SK-N-SH treated with all-trans-retinoic acid at 6 μM for 48 hours (cell line): ENCODE measurements at regions not wholly inside any gene's neighbourhood (a gene's known extent, or its start where the extent isn't known, plus 50 kb on each side); places are given as distances from the start of the nearest gene placed in this dataset.

ENCODE experiments used
- ATAC-seq: fragments of 200-7000 bp; cut with Tn5 transposase; 3 replicates; pipeline ENCODE4 v1.9.1; 2020; ENCODE audit warnings: mild to moderate bottlenecking, moderate library complexity
- ARNTL ChIP-seq: fragments of 450-650 bp; formaldehyde crosslinking; IDR thresholded peaks from 2 replicates; pipeline ENCODE4 v1.5.0; 2020; ENCODE audit warnings: low read depth, mild to moderate bottlenecking, moderate library complexity, borderline replicate concordance
- BACH2 ChIP-seq: fragments of 250-450 bp; sonication (Bioruptor Pico); IDR thresholded peaks from 2 replicates; pipeline ENCODE4 v1.9.0; 2021; ENCODE audit warnings: mild to moderate bottlenecking, borderline replicate concordance
- CREB5 ChIP-seq: fragments of 250-450 bp; sonication (Bioruptor Pico); IDR thresholded peaks from 2 replicates; pipeline ENCODE4 v1.5.1; 2020; ENCODE audit warnings: low read depth, mild to moderate bottlenecking, moderate library complexity
- CSDC2 ChIP-seq: fragments of 250-450 bp; sonication (Bioruptor Pico); IDR thresholded peaks from 2 replicates; pipeline ENCODE4 v1.5.0; 2020; ENCODE audit warnings: mild to moderate bottlenecking, moderate library complexity
- CSRNP3 ChIP-seq: fragments of 250-450 bp; sonication (Bioruptor Pico); IDR thresholded peaks from 2 replicates; pipeline ENCODE4 v1.5.1; 2021; ENCODE audit warnings: mild to moderate bottlenecking, moderate library complexity
- ESRRG ChIP-seq: fragments of 250-450 bp; sonication (Bioruptor Pico); IDR thresholded peaks from 2 replicates; pipeline ENCODE4 v1.6.1; 2021; ENCODE audit warnings: mild to moderate bottlenecking
- GLIS3 ChIP-seq: fragments of 250-450 bp; sonication (Bioruptor Pico); IDR thresholded peaks from 2 replicates; pipeline ENCODE4 v1.5.0; 2020; ENCODE audit warnings: mild to moderate bottlenecking, moderate library complexity
- ISL1 ChIP-seq: fragments of 250-450 bp; sonication (Bioruptor Pico); IDR thresholded peaks from 2 replicates; pipeline ENCODE4 v2.1.2; 2022; ENCODE audit warnings: mild to moderate bottlenecking, moderate library complexity
- PATZ1 ChIP-seq: fragments of 250-450 bp; sonication (Bioruptor Pico); IDR thresholded peaks from 2 replicates; pipeline ENCODE4 v1.8.0; 2020; ENCODE audit warnings: mild to moderate bottlenecking, moderate library complexity, borderline replicate concordance
- POU6F1 ChIP-seq: fragments of 250-450 bp; sonication (Bioruptor Pico); IDR thresholded peaks from 2 replicates; pipeline ENCODE4 v1.8.0; 2021; ENCODE audit warnings: low read depth, mild to moderate bottlenecking, moderate library complexity, borderline replicate concordance
- PPARA ChIP-seq: fragments of 250-450 bp; sonication (Bioruptor Pico); IDR thresholded peaks from 2 replicates; pipeline ENCODE4 v1.5.0; 2020; ENCODE audit warnings: mild to moderate bottlenecking, borderline replicate concordance
- RARB ChIP-seq: fragments of 250-450 bp; sonication (Bioruptor Pico); IDR thresholded peaks from 2 replicates; pipeline ENCODE4 v1.8.0; 2021; ENCODE audit warnings: mild to moderate bottlenecking, moderate library complexity
- SNAI2 ChIP-seq: fragments of 250-450 bp; sonication (Bioruptor Pico); IDR thresholded peaks from 2 replicates; pipeline ENCODE4 v1.5.0; 2020; ENCODE audit warnings: mild to moderate bottlenecking, moderate library complexity
- TCF4 ChIP-seq: fragments of 250-450 bp; sonication (Bioruptor Pico); IDR thresholded peaks from 2 replicates; pipeline ENCODE4 v1.8.0; 2021; ENCODE audit warnings: mild to moderate bottlenecking, moderate library complexity, borderline replicate concordance
- TOX ChIP-seq: fragments of 250-450 bp; sonication (Bioruptor Pico); IDR thresholded peaks from 2 replicates; pipeline ENCODE4 v1.8.0; 2021; ENCODE audit warnings: mild to moderate bottlenecking, moderate library complexity, borderline replicate concordance
- ZC3H10 ChIP-seq: fragments of 250-450 bp; sonication (Bioruptor Pico); IDR thresholded peaks from 2 replicates; pipeline ENCODE4 v1.5.1; 2021; ENCODE audit warnings: mild to moderate bottlenecking, moderate library complexity
- ZFP3 ChIP-seq: fragments of 250-450 bp; sonication (Bioruptor Pico); IDR thresholded peaks from 2 replicates; pipeline ENCODE4 v1.5.0; 2020; ENCODE audit warnings: mild to moderate bottlenecking, moderate library complexity
- ZFP30 ChIP-seq: fragments of 450-650 bp; formaldehyde crosslinking; IDR thresholded peaks from 2 replicates; pipeline ENCODE4 v1.5.0; 2022; ENCODE audit warnings: mild to moderate bottlenecking, moderate library complexity
- ZNF565 ChIP-seq: fragments of 450-650 bp; formaldehyde crosslinking; conservative IDR thresholded peaks from 2 replicates; pipeline ENCODE4 v1.5.0; 2020; ENCODE audit warnings: low read depth, mild to moderate bottlenecking, moderate library complexity
- ZNF70 ChIP-seq: fragments of 450-650 bp; formaldehyde crosslinking; IDR thresholded peaks from 2 replicates; pipeline ENCODE4 v1.5.0; 2020; ENCODE audit warnings: mild to moderate bottlenecking, moderate library complexity
- ZNF8 ChIP-seq: fragments of 450-650 bp; formaldehyde crosslinking; IDR thresholded peaks from 2 replicates; pipeline ENCODE4 v1.5.0; 2020; ENCODE audit warnings: mild to moderate bottlenecking, moderate library complexity

- TF ChIP-seq ZNF8 (CRISPR knock-in tag) (no peak), TOX (no peak), TCF4 (CRISPR knock-in tag) (no peak), PPARA (CRISPR knock-in tag) (no peak), ARNTL (CRISPR knock-in tag) (no peak), BACH2 (CRISPR knock-in tag) (no peak), ZFP3 (CRISPR knock-in tag) (no peak), ISL1 (CRISPR knock-in tag) (no peak), ZNF70 (CRISPR knock-in tag) (no peak), ZC3H10 (CRISPR knock-in tag) (no peak)
Observed at GRCh38 chr10:128784444-128784843, 658.2 kb upstream of the MKI67 start.

GRCh38 chr10:128792426-128793140, 666.4 kb upstream of the MKI67 start:
- no peak for TF ChIP-seq RARB (CRISPR knock-in tag)
- no peak for TF ChIP-seq ARNTL (CRISPR knock-in tag)
- no peak for ATAC-seq

More at GRCh38 chr10:128784444-128784843, 658.2 kb upstream of the MKI67 start:
- ATAC-seq, result no peak

GRCh38 chr10:128793726-128794655, 667.8 kb upstream of the MKI67 start:
- no peak for ATAC-seq

GRCh38 chr10:128796396-128796912, 670.2 kb upstream of the MKI67 start:
- TF ChIP-seq SNAI2 (CRISPR knock-in tag) (no peak), ZC3H10 (CRISPR knock-in tag) (no peak), RARB (CRISPR knock-in tag) (no peak)
- no peak for ATAC-seq

More at GRCh38 chr10:128793726-128794655, 667.8 kb upstream of the MKI67 start:
- TF ChIP-seq TOX (no peak), ISL1 (CRISPR knock-in tag) (no peak), ZFP30 (CRISPR knock-in tag) (no peak), PATZ1 (CRISPR knock-in tag) (no peak), ZNF565 (CRISPR knock-in tag) (no peak), POU6F1 (no peak), CSRNP3 (CRISPR knock-in tag) (no peak), ZNF8 (CRISPR knock-in tag) (no peak)

GRCh38 chr10:128802062-128802461, 665.0 kb upstream of the MGMT start:
- TF ChIP-seq PPARA (CRISPR knock-in tag), result no peak
- no peak for TF ChIP-seq GLIS3 (CRISPR knock-in tag)
- TF ChIP-seq CREB5 (CRISPR knock-in tag), result no peak
- TF ChIP-seq ZNF565 (CRISPR knock-in tag), result no peak
- no peak for TF ChIP-seq CSDC2 (CRISPR knock-in tag)
- TF ChIP-seq ESRRG (CRISPR knock-in tag), result no peak
- ATAC-seq, result no peak
